ENCODE measurements at regions not wholly inside any gene's neighbourhood (a gene's known extent, or its start where the extent isn't known, plus 50 kb on each side); places are given as distances from the start of the nearest gene placed in this dataset.

DNA sequence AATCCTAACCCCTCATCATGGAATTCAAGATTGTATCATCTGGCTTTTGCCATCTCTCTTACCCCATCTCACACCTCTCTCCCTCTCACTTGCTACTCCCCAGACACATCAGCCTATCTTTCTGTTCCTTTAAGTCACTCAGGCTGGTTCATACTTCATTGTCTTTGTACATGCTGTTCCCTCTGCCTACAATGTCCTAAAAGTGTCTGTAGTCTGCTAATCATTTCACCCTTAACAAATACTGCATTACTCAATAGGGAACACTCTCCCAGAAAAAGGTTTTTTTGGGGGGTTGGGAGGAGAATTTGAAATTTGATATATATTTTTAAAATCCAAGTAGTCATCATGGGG lies 146.2 kb upstream of the KLF7 start:
- Histone ChIP-seq H3K27ac (ENCODE audit: low read depth, low read length) (no peak overlapping the region), H3K14ac (ENCODE audit: low read length) (no peak overlapping the region), H3K4me1 (ENCODE audit: control insufficient read depth in 1 of 2, insufficient read depth in 2 of 2, low read length in 2 of 2) (peaks cover 0 to 10% of the 10 kb centered on the region in 2 experiments), H3K36me3 (ENCODE audit: control insufficient read depth in 1 of 2, insufficient read depth in 2 of 2, low read length in 2 of 2) (no peaks in the 10 kb centered on the region), H3K9me3 (ENCODE audit: insufficient read depth, low read depth, low read length) (no peaks in the 10 kb centered on the region), H3K23ac (ENCODE audit: low read length) (no peak overlapping the region), H2AK5ac (ENCODE audit: low read length) (no peak overlapping the region), H2BK5ac (ENCODE audit: low read depth, low read length, poor library complexity) (no peak overlapping the region), H3K4me3 (ENCODE audit: low read depth, low read length) (no peak overlapping the region), H2BK12ac (ENCODE audit: low read length) (no peak overlapping the region), H2BK120ac (ENCODE audit: insufficient read depth, low read length, poor library complexity) (no peak overlapping the region), H3K4ac (ENCODE audit: low read depth, low read length) (no peak overlapping the region), H4K8ac (ENCODE audit: low read depth, low read length) (no peak overlapping the region), H2AFZ (ENCODE audit: insufficient read depth, low read length, poor library complexity) (no peak overlapping the region), H3K79me2 (ENCODE audit: control insufficient read depth, insufficient read depth, low read length, poor library complexity) (no peaks in the 10 kb centered on the region), H3K27me3 (ENCODE audit: insufficient read depth, low read length) (no peaks in the 10 kb centered on the region), H4K12ac (ENCODE audit: low read depth, low read length) (no peak overlapping the region), H3K9ac (ENCODE audit: low read length) (no peak overlapping the region), H4K91ac (ENCODE audit: low read depth, low read length) (no peak overlapping the region), H3K79me1 (ENCODE audit: low read length) (no peaks in the 10 kb centered on the region), H3K18ac (ENCODE audit: low read length) (no peak overlapping the region), H3K4me2 (ENCODE audit: low read length) (no peak overlapping the region)
- DNase-seq, result no peak

- no peak overlapping the region for H2AFZ ChIP-seq (ENCODE audit: insufficient read depth, low read length, poor library complexity)
- no peaks in the 10 kb centered on the region for H3K79me1 ChIP-seq (ENCODE audit: low read length)
- no peak overlapping the region for H2BK12ac ChIP-seq (ENCODE audit: low read length)
- H3K9me3 ChIP-seq (ENCODE audit: insufficient read depth, low read depth, low read length), result no peaks in the 10 kb centered on the region
- no peak overlapping the region for H3K14ac ChIP-seq (ENCODE audit: low read length)
- WGBS (ENCODE audit: extremely low coverage, insufficient coverage, insufficient read length), result no CpG with 5 or more reads among the region's 2 CpGs
- peaks cover 0 to 10% of the 10 kb centered on the region in 2 experiments for H3K4me1 ChIP-seq (ENCODE audit: control insufficient read depth in 1 of 2, insufficient read depth in 2 of 2, low read length in 2 of 2)
- H3K9ac ChIP-seq (ENCODE audit: low read length), result no peak overlapping the region
- no peak for DNase-seq
- H3K27ac ChIP-seq (ENCODE audit: low read depth, low read length), result no peak overlapping the region
- no peak overlapping the region for H2BK120ac ChIP-seq (ENCODE audit: insufficient read depth, low read length, poor library complexity)
- H3K4me3 ChIP-seq (ENCODE audit: low read depth, low read length), result no peak overlapping the region
- H4K12ac ChIP-seq (ENCODE audit: low read depth, low read length), result no peak overlapping the region
- no peak overlapping the region for H2BK5ac ChIP-seq (ENCODE audit: low read depth, low read length, poor library complexity)
- H3K4me2 ChIP-seq (ENCODE audit: low read length), result no peak overlapping the region
- no peak overlapping the region for H3K18ac ChIP-seq (ENCODE audit: low read length)
- H4K91ac ChIP-seq (ENCODE audit: low read depth, low read length), result no peak overlapping the region
- no peaks in the 10 kb centered on the region for H3K36me3 ChIP-seq (ENCODE audit: control insufficient read depth in 1 of 2, insufficient read depth in 2 of 2, low read length in 2 of 2)
- no peak overlapping the region for H4K8ac ChIP-seq (ENCODE audit: low read depth, low read length)
- no peak overlapping the region for H2AK5ac ChIP-seq (ENCODE audit: low read length)
- no peak overlapping the region for H3K23ac ChIP-seq (ENCODE audit: low read length)
- no peaks in the 10 kb centered on the region for H3K79me2 ChIP-seq (ENCODE audit: control insufficient read depth, insufficient read depth, low read length, poor library complexity)
- no peak overlapping the region for H3K4ac ChIP-seq (ENCODE audit: low read depth, low read length)
- H3K27me3 ChIP-seq (ENCODE audit: insufficient read depth, low read length), result no peaks in the 10 kb centered on the region
These were observed 148.2 kb upstream of the KLF7 start for GRCh38 chr2:207313947-207314346.

DNA sequence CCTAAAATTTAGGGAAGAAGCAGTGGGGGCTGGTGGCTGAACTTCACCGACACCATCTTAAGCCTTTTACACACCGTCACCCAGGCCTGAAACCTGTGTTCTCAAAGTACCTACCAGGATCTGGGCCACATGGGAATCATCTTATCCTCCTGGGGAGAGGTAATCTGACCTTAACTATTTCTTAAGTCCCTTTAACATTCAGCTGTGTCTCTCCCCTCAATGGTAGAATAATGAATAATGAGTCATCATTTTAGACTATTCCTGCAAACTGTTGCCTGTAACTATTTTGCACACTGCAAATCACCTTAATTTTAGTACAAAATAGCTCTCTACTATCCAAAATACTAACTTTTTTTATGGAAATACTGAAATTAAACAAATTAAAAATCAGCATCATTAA lies 149.4 kb upstream of the KLF7 start:
- Histone ChIP-seq H3K4me1 (ENCODE audit: control insufficient read depth in 1 of 2, insufficient read depth in 2 of 2, low read length in 2 of 2) (peaks cover 0 to 10% of the 10 kb centered on the region in 2 experiments), H4K8ac (ENCODE audit: low read depth, low read length) (no peak overlapping the region), H2BK12ac (ENCODE audit: low read length) (no peak overlapping the region), H3K79me2 (ENCODE audit: control insufficient read depth, insufficient read depth, low read length, poor library complexity) (no peaks in the 10 kb centered on the region), H3K27me3 (ENCODE audit: insufficient read depth, low read length) (no peaks in the 10 kb centered on the region), H4K91ac (ENCODE audit: low read depth, low read length) (no peak overlapping the region), H3K4me3 (ENCODE audit: low read depth, low read length) (no peak overlapping the region), H2AK5ac (ENCODE audit: low read length) (no peak overlapping the region), H3K36me3 (ENCODE audit: control insufficient read depth in 1 of 2, insufficient read depth in 2 of 2, low read length in 2 of 2) (no peaks in the 10 kb centered on the region), H3K4ac (ENCODE audit: low read depth, low read length) (no peak overlapping the region), H3K9me3 (ENCODE audit: insufficient read depth, low read depth, low read length) (no peaks in the 10 kb centered on the region), H3K23ac (ENCODE audit: low read length) (no peak overlapping the region), H4K12ac (ENCODE audit: low read depth, low read length) (no peak overlapping the region), H2AFZ (ENCODE audit: insufficient read depth, low read length, poor library complexity) (no peak overlapping the region), H2BK120ac (ENCODE audit: insufficient read depth, low read length, poor library complexity) (no peak overlapping the region), H3K14ac (ENCODE audit: low read length) (no peak overlapping the region), H3K79me1 (ENCODE audit: low read length) (no peaks in the 10 kb centered on the region), H2BK5ac (ENCODE audit: low read depth, low read length, poor library complexity) (no peak overlapping the region), H3K9ac (ENCODE audit: low read length) (no peak overlapping the region), H3K27ac (ENCODE audit: low read depth, low read length) (no peak overlapping the region), H3K4me2 (ENCODE audit: low read length) (no peak overlapping the region), H3K18ac (ENCODE audit: low read length) (no peak overlapping the region)
- no peak for DNase-seq
- WGBS (ENCODE audit: extremely low coverage, insufficient coverage, insufficient read length), result no CpG with 5 or more reads among the region's 2 CpGs

DNA sequence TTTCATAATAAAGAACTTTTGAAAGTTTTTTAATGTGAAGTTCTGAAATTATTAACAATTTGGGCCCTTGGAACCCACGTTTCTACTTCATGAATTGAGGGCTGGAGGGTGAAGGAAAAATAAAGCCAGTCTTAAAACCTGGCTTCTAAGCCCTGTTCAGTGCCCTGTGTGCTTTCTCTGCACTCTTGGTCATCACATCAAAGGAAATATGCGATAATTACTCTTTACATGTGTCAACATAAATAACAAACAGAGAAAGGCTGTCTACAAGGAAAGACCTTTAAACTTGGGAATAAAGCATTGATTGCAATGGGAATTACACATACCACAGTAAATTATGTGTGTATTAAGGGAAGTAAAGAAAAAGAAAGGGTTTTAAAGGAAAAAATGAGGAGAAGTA lies 150.7 kb upstream of the KLF7 start:
- H3K4me2 ChIP-seq (ENCODE audit: low read length), result no peak overlapping the region
- H2BK5ac ChIP-seq (ENCODE audit: low read depth, low read length, poor library complexity), result no peak overlapping the region
- no peak overlapping the region for H4K91ac ChIP-seq (ENCODE audit: low read depth, low read length)
- H3K79me1 ChIP-seq (ENCODE audit: low read length), result no peaks in the 10 kb centered on the region
- H4K12ac ChIP-seq (ENCODE audit: low read depth, low read length), result no peak overlapping the region
- H3K9me3 ChIP-seq (ENCODE audit: insufficient read depth, low read depth, low read length), result no peaks in the 10 kb centered on the region
- no peak overlapping the region for H3K23ac ChIP-seq (ENCODE audit: low read length)
- WGBS (ENCODE audit: extremely low coverage, insufficient coverage, insufficient read length), result no CpG with 5 or more reads among the region's 2 CpGs
- H3K4me1 ChIP-seq (ENCODE audit: control insufficient read depth in 1 of 2, insufficient read depth in 2 of 2, low read length in 2 of 2), result peaks cover 0 to 4% of the 10 kb centered on the region in 2 experiments
- H3K79me2 ChIP-seq (ENCODE audit: control insufficient read depth, insufficient read depth, low read length, poor library complexity), result no peaks in the 10 kb centered on the region
- no peak overlapping the region for H3K9ac ChIP-seq (ENCODE audit: low read length)
- no peak overlapping the region for H2BK12ac ChIP-seq (ENCODE audit: low read length)
- no peaks in the 10 kb centered on the region for H3K27me3 ChIP-seq (ENCODE audit: insufficient read depth, low read length)
- no peak overlapping the region for H3K14ac ChIP-seq (ENCODE audit: low read length)
- no peaks in the 10 kb centered on the region for H3K36me3 ChIP-seq (ENCODE audit: control insufficient read depth in 1 of 2, insufficient read depth in 2 of 2, low read length in 2 of 2)
- H2AK5ac ChIP-seq (ENCODE audit: low read length), result no peak overlapping the region
- H3K18ac ChIP-seq (ENCODE audit: low read length), result no peak overlapping the region
- H3K27ac ChIP-seq (ENCODE audit: low read depth, low read length), result no peak overlapping the region
- no peak overlapping the region for H2AFZ ChIP-seq (ENCODE audit: insufficient read depth, low read length, poor library complexity)
- H2BK120ac ChIP-seq (ENCODE audit: insufficient read depth, low read length, poor library complexity), result no peak overlapping the region
- H3K4ac ChIP-seq (ENCODE audit: low read depth, low read length), result no peak overlapping the region
- H3K4me3 ChIP-seq (ENCODE audit: low read depth, low read length), result no peak overlapping the region
- no peak overlapping the region for H4K8ac ChIP-seq (ENCODE audit: low read depth, low read length)
- DNase-seq, result no peak

DNA sequence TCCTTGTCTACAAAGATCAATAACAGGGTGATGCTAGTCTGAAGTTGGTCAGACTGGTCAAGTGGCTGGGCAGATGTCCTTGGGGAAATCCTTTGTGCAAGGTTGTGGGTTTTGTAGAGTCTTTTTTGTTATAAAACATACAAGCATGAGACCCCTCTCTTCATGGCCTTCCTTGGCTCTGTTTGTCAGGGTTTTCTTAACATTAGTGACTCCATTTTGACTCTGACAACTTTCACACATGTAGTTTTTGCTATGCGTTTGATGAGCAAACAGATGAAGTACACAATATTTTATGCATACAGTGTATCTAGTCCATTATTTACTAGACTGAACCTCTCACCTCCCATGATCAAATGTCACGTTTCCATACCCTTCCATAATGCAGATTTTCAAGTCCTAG lies 151.2 kb upstream of the KLF7 start:
- no peaks in the 10 kb centered on the region for H3K36me3 ChIP-seq (ENCODE audit: control insufficient read depth in 1 of 2, insufficient read depth in 2 of 2, low read length in 2 of 2)
- H4K91ac ChIP-seq (ENCODE audit: low read depth, low read length), result no peak overlapping the region
- H2BK120ac ChIP-seq (ENCODE audit: insufficient read depth, low read length, poor library complexity), result no peak overlapping the region
- H3K4me1 ChIP-seq (ENCODE audit: control insufficient read depth in 1 of 2, insufficient read depth in 2 of 2, low read length in 2 of 2), result peaks cover 0 to 2% of the 10 kb centered on the region in 2 experiments
- no peaks in the 10 kb centered on the region for H3K79me2 ChIP-seq (ENCODE audit: control insufficient read depth, insufficient read depth, low read length, poor library complexity)
- H3K27ac ChIP-seq (ENCODE audit: low read depth, low read length), result no peak overlapping the region
- H3K27me3 ChIP-seq (ENCODE audit: insufficient read depth, low read length), result no peaks in the 10 kb centered on the region
- H4K8ac ChIP-seq (ENCODE audit: low read depth, low read length), result no peak overlapping the region
- no peak overlapping the region for H3K18ac ChIP-seq (ENCODE audit: low read length)
- no peak overlapping the region for H3K4me3 ChIP-seq (ENCODE audit: low read depth, low read length)
- no peak overlapping the region for H3K14ac ChIP-seq (ENCODE audit: low read length)
- H2BK12ac ChIP-seq (ENCODE audit: low read length), result no peak overlapping the region
- H2AK5ac ChIP-seq (ENCODE audit: low read length), result no peak overlapping the region
- no peak overlapping the region for H4K12ac ChIP-seq (ENCODE audit: low read depth, low read length)
- H3K79me1 ChIP-seq (ENCODE audit: low read length), result no peaks in the 10 kb centered on the region
- DNase-seq, result no peak
- H2AFZ ChIP-seq (ENCODE audit: insufficient read depth, low read length, poor library complexity), result no peak overlapping the region
- H3K9ac ChIP-seq (ENCODE audit: low read length), result no peak overlapping the region
- no peak overlapping the region for H2BK5ac ChIP-seq (ENCODE audit: low read depth, low read length, poor library complexity)
- no CpG with 5 or more reads among the region's 2 CpGs for WGBS (ENCODE audit: extremely low coverage, insufficient coverage, insufficient read length)
- H3K4me2 ChIP-seq (ENCODE audit: low read length), result no peak overlapping the region
- no peak overlapping the region for H3K4ac ChIP-seq (ENCODE audit: low read depth, low read length)
- H3K9me3 ChIP-seq (ENCODE audit: insufficient read depth, low read depth, low read length), result no peaks in the 10 kb centered on the region
- H3K23ac ChIP-seq (ENCODE audit: low read length), result no peak overlapping the region

All from trophoblast cell (in vitro differentiated cells and primary cell).